ENCODE measurements at regions not wholly inside any gene's neighbourhood (a gene's known extent, or its start where the extent isn't known, plus 50 kb on each side); places are given as distances from the start of the nearest gene placed in this dataset.

DNA sequence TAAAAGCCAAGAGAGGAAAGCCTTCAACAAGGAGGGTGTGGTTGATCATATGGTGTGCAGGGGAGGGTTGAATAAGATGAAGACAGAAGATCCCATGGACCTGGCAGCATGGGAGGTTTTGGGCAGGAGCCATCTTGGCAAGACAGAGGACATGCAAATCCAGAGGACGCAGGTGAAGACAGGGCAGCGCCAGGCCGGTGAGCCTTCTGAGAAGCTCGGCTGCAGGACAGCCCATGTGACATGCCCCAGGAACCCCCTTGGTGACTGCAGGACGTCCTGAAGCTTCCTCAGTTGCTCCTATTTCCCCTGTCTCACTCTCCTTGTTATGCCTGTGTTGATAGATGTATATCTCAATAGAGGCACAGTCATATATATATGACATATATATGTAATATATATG, 159.4 kb downstream of the GADD45G start:
- TF ChIP-seq POLR2A (IDR thresholded peaks at IDR 0.05): no peak
- TF ChIP-seq, protein P1, sequence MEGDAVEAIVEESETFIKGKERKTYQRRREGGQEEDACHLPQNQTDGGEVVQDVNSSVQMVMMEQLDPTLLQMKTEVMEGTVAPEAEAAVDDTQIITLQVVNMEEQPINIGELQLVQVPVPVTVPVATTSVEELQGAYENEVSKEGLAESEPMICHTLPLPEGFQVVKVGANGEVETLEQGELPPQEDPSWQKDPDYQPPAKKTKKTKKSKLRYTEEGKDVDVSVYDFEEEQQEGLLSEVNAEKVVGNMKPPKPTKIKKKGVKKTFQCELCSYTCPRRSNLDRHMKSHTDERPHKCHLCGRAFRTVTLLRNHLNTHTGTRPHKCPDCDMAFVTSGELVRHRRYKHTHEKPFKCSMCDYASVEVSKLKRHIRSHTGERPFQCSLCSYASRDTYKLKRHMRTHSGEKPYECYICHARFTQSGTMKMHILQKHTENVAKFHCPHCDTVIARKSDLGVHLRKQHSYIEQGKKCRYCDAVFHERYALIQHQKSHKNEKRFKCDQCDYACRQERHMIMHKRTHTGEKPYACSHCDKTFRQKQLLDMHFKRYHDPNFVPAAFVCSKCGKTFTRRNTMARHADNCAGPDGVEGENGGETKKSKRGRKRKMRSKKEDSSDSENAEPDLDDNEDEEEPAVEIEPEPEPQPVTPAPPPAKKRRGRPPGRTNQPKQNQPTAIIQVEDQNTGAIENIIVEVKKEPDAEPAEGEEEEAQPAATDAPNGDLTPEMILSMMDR (IDR thresholded peaks at IDR 0.05): no peak
